ENCODE measurements at regions not wholly inside any gene's neighbourhood (a gene's known extent, or its start where the extent isn't known, plus 50 kb on each side); places are given as distances from the start of the nearest gene placed in this dataset.
A peak's percentile ranks its signal among the peaks of the same experiment; 100 is the strongest.
"Not testable (repeated sequence)": the region's sequence is repeated elsewhere in the genome, so short reads cannot be mapped to it uniquely, and the experiment has no call there.

GRCh38 chrX:138897621-138898492, 186.3 kb upstream of the FGF13 start:
- H3K9me3 ChIP-seq = no peaks in the 10 kb centered on the region
- no peak overlapping the region for H3K4me3 ChIP-seq
- H3K4me1 ChIP-seq = no peaks in the 10 kb centered on the region
- H3K27me3 ChIP-seq = peaks cover 0 to 11% of the 10 kb centered on the region in 2 donors
- intact Hi-C loops (cut with DNase I; ENCODE audit: low total_unique reads) = loop anchor here (5.0 kb wide), 1 partner anchor 1829 kb away; no protein-coding TSS in a partner anchor
- H3K27ac ChIP-seq = no peak overlapping the region
- no peaks in the 10 kb centered on the region for H3K36me3 ChIP-seq
- TF ChIP-seq POLR2A (IDR thresholded peaks at IDR 0.05) = no peak
- TF ChIP-seq POLR2AphosphoS5 (IDR thresholded peaks at IDR 0.05) = no peak
- TF ChIP-seq CTCF (IDR thresholded peaks at IDR 0.05) = no peak
- DNase-seq (ENCODE audit: low spot score in 2 of 2) = no peak

GRCh38 chrX:138890491-138890890, 179.0 kb upstream of the FGF13 start:
- no peak for DNase-seq (ENCODE audit: low spot score in 2 of 2)
- no peaks in the 10 kb centered on the region for H3K4me1 ChIP-seq
- TF ChIP-seq POLR2AphosphoS5 (IDR thresholded peaks at IDR 0.05) = no peak
- no peaks in the 10 kb centered on the region for H3K36me3 ChIP-seq
- H3K4me3 ChIP-seq = no peak overlapping the region
- peaks cover 0 to 23% of the 10 kb centered on the region in 2 donors for H3K27me3 ChIP-seq
- no peak overlapping the region for H3K27ac ChIP-seq
- no peaks in the 10 kb centered on the region for H3K9me3 ChIP-seq
- intact Hi-C loops (cut with DNase I; ENCODE audit: low total_unique reads) = no loop called here

- intact Hi-C loops (cut with DNase I; ENCODE audit: low total_unique reads) = no loop called here
- TF ChIP-seq CTCF (IDR thresholded peaks at IDR 0.05) (no peak), POLR2AphosphoS5 (IDR thresholded peaks at IDR 0.05) (no peak), POLR2A (IDR thresholded peaks at IDR 0.05) (no peak)
- Histone ChIP-seq H3K4me3 (no peak overlapping the region), H3K4me1 (no peaks in the 10 kb centered on the region), H3K27ac (no peak overlapping the region), H3K9me3 (no peaks in the 10 kb centered on the region), H3K27me3 (peaks cover 0 to 23% of the 10 kb centered on the region in 2 donors), H3K36me3 (no peaks in the 10 kb centered on the region)
- no peak for DNase-seq (ENCODE audit: low spot score in 2 of 2)
Observed at GRCh38 chrX:138889149-138889548, 177.6 kb upstream of the FGF13 start.

GRCh38 chrX:138886769-138887168, 175.3 kb upstream of the FGF13 start:
- no peak overlapping the region for H3K4me3 ChIP-seq
- no peaks in the 10 kb centered on the region for H3K4me1 ChIP-seq
- H3K27me3 ChIP-seq = peaks cover 0 to 11% of the 10 kb centered on the region in 2 donors
- intact Hi-C loops (cut with DNase I; ENCODE audit: low total_unique reads) = no loop called here
- peak; percentile 54 to 77 for DNase-seq (ENCODE audit: low spot score in 2 of 2)
- no peaks in the 10 kb centered on the region for H3K36me3 ChIP-seq
- H3K27ac ChIP-seq = no peak overlapping the region
- H3K9me3 ChIP-seq = no peaks in the 10 kb centered on the region
- TF ChIP-seq CTCF (IDR thresholded peaks at IDR 0.05) (no peak), POLR2A (IDR thresholded peaks at IDR 0.05) (no peak), POLR2AphosphoS5 (IDR thresholded peaks at IDR 0.05) (no peak)

- H3K4me3 ChIP-seq = no peak overlapping the region
- DNase-seq (ENCODE audit: low spot score in 2 of 2) = no peak
- no peaks in the 10 kb centered on the region for H3K9me3 ChIP-seq
- no peak overlapping the region for H3K27ac ChIP-seq
- H3K4me1 ChIP-seq = no peaks in the 10 kb centered on the region
- TF ChIP-seq POLR2A (IDR thresholded peaks at IDR 0.05) (no peak), CTCF (IDR thresholded peaks at IDR 0.05) (no peak), POLR2AphosphoS5 (IDR thresholded peaks at IDR 0.05) (no peak)
- intact Hi-C loops (cut with DNase I; ENCODE audit: low total_unique reads) = no loop called here
- peaks cover 0 to 11% of the 10 kb centered on the region in 2 donors for H3K27me3 ChIP-seq
- no peaks in the 10 kb centered on the region for H3K36me3 ChIP-seq
Observed at GRCh38 chrX:138885886-138886285, 174.4 kb upstream of the FGF13 start.

GRCh38 chrX:138880293-138880692, 168.8 kb upstream of the FGF13 start:
- H3K27me3 ChIP-seq; H3K36me3 ChIP-seq; intact Hi-C loops (cut with DNase I; ENCODE audit: low total_unique reads); H3K4me3 ChIP-seq; H3K4me1 ChIP-seq; H3K9me3 ChIP-seq; H3K27ac ChIP-seq; DNase-seq (ENCODE audit: low spot score in 2 of 2): not testable (repeated sequence)

All from breast epithelium (tissue), 4 donors.